Suprapubic skin (tissue), 4 donors: ENCODE measurements at regions not wholly inside any gene's neighbourhood (a gene's known extent, or its start where the extent isn't known, plus 50 kb on each side); places are given as distances from the start of the nearest gene placed in this dataset.

Experiments used
- DNase-seq, 2 donors: peaks; one replicate each; pipeline ENCODE4 v3.0.0-alpha.2; 2019; ENCODE audit warnings: low spot score in 2 of 2
- H3K27ac ChIP-seq: fragments of 200-600 bp; sonication (generic); one replicate; pipeline ENCODE4 v1.5.1; 2019
- H3K27me3 ChIP-seq: fragments of 200-600 bp; sonication (generic); one replicate; pipeline ENCODE4 v1.5.1; 2019
- H3K36me3 ChIP-seq: fragments of 200-600 bp; sonication (generic); one replicate; pipeline ENCODE4 v1.5.1; 2019
- H3K4me1 ChIP-seq: fragments of 200-600 bp; sonication (generic); one replicate; pipeline ENCODE4 v1.5.1; 2019
- H3K4me3 ChIP-seq: fragments of 200-600 bp; sonication (generic); one replicate; pipeline ENCODE4 v1.5.1; 2019; ENCODE audit warnings: mild to moderate bottlenecking
- H3K9me3 ChIP-seq: fragments of 200-600 bp; sonication (generic); one replicate; pipeline ENCODE4 v1.5.1; 2019
- CTCF ChIP-seq, 2 donors: fragments of 200-600 bp in 1 of 2; fragments of 450-650 bp in 1 of 2; sonication (generic) in 1 of 2; IDR thresholded peaks; one replicate each; pipeline ENCODE4 v1.5.1; 2016 to 2019; ENCODE audit warnings: antibody characterized with exemption in 2 of 2, mild to moderate bottlenecking in 1 of 2, moderate library complexity in 1 of 2
- EP300 ChIP-seq: sonication (generic); formaldehyde crosslinking; IDR thresholded peaks from one replicate; pipeline ENCODE4 v1.6.1; 2017; ENCODE audit warnings: antibody characterized with exemption
- POLR2A ChIP-seq, 2 donors: fragments of 450-650 bp; IDR thresholded peaks; one replicate each; pipeline ENCODE4 v1.6.1; 2017; ENCODE audit warnings: antibody characterized with exemption in 2 of 2, mild to moderate bottlenecking in 2 of 2, moderate library complexity in 2 of 2
- POLR2AphosphoS5 ChIP-seq, 3 donors: sonication (generic); formaldehyde crosslinking; IDR thresholded peaks; one replicate each; pipeline ENCODE4 v1.6.1; 2017; ENCODE audit warnings: antibody characterized with exemption in 3 of 3
- WGBS: methylation state at CpG from one replicate; pipeline ENCODE4 v1.1.5; 2018; 5-methylcytosine and 5-hydroxymethylcytosine counted together

GRCh38 chr15:70412794-70413193 lies 315.1 kb upstream of the TLE3 start:
- Histone ChIP-seq H3K27ac (no peak overlapping the region), H3K27me3 (no peaks in the 10 kb centered on the region), H3K36me3 (no peaks in the 10 kb centered on the region), H3K4me3 (no peak overlapping the region), H3K9me3 (no peaks in the 10 kb centered on the region), H3K4me1 (no peaks in the 10 kb centered on the region)
- no peak for DNase-seq
- TF ChIP-seq POLR2AphosphoS5 (IDR thresholded peaks at IDR 0.05), result no peak
- TF ChIP-seq CTCF (IDR thresholded peaks at IDR 0.05), result no peak
- TF ChIP-seq POLR2A (IDR thresholded peaks at IDR 0.05), result no peak
- no peak for TF ChIP-seq EP300

GRCh38 chr15:70411143-70411863 lies 313.6 kb upstream of the TLE3 start:
- 85% methylated on average over 10 of the region's 10 CpGs for WGBS
- Histone ChIP-seq H3K4me1 (no peaks in the 10 kb centered on the region), H3K36me3 (no peaks in the 10 kb centered on the region), H3K27me3 (no peaks in the 10 kb centered on the region), H3K4me3 (no peak overlapping the region), H3K9me3 (no peaks in the 10 kb centered on the region), H3K27ac (no peak overlapping the region)
- no peak for DNase-seq
- TF ChIP-seq CTCF (IDR thresholded peaks at IDR 0.05) (no peak), POLR2A (IDR thresholded peaks at IDR 0.05) (no peak), POLR2AphosphoS5 (IDR thresholded peaks at IDR 0.05) (no peak)

GRCh38 chr15:70410371-70410985 lies 312.8 kb upstream of the TLE3 start:
- 57% methylated on average over 3 of the region's 3 CpGs for WGBS
- no peaks in the 10 kb centered on the region for H3K36me3 ChIP-seq
- H3K9me3 ChIP-seq, result no peaks in the 10 kb centered on the region
- no peaks in the 10 kb centered on the region for H3K4me1 ChIP-seq
- no peak for TF ChIP-seq CTCF (IDR thresholded peaks at IDR 0.05)
- no peak for TF ChIP-seq POLR2AphosphoS5 (IDR thresholded peaks at IDR 0.05)
- no peak for TF ChIP-seq EP300
- no peak for TF ChIP-seq POLR2A (IDR thresholded peaks at IDR 0.05)
- no peak overlapping the region for H3K4me3 ChIP-seq
- H3K27me3 ChIP-seq, result no peaks in the 10 kb centered on the region
- H3K27ac ChIP-seq, result no peak overlapping the region
- DNase-seq, result no peak

- Histone ChIP-seq H3K36me3 (no peaks in the 10 kb centered on the region), H3K27ac (no peak overlapping the region), H3K4me3 (no peak overlapping the region), H3K9me3 (no peaks in the 10 kb centered on the region), H3K27me3 (no peaks in the 10 kb centered on the region), H3K4me1 (no peaks in the 10 kb centered on the region)
- TF ChIP-seq POLR2AphosphoS5 (IDR thresholded peaks at IDR 0.05), result no peak
- TF ChIP-seq CTCF (IDR thresholded peaks at IDR 0.05), result no peak
- no peak for DNase-seq
- WGBS, result 95% methylated on average over 1 of the region's 1 CpG
These were observed 311.7 kb upstream of the TLE3 start for GRCh38 chr15:70409388-70409787.

- no peak for DNase-seq
- TF ChIP-seq EP300 (no peak), CTCF (IDR thresholded peaks at IDR 0.05) (no peak), POLR2A (IDR thresholded peaks at IDR 0.05) (no peak), POLR2AphosphoS5 (IDR thresholded peaks at IDR 0.05) (no peak)
- no peak overlapping the region for H3K27ac ChIP-seq
- H3K4me3 ChIP-seq, result no peak overlapping the region
- H3K4me1 ChIP-seq, result no peaks in the 10 kb centered on the region
- no peaks in the 10 kb centered on the region for H3K27me3 ChIP-seq
- H3K9me3 ChIP-seq, result no peaks in the 10 kb centered on the region
- 90% methylated on average over 1 of the region's 1 CpG for WGBS
- H3K36me3 ChIP-seq, result no peaks in the 10 kb centered on the region
These were observed 310.2 kb upstream of the TLE3 start for GRCh38 chr15:70407955-70408354.
